ENCODE measurements at regions not wholly inside any gene's neighbourhood (a gene's known extent, or its start where the extent isn't known, plus 50 kb on each side); places are given as distances from the start of the nearest gene placed in this dataset.

GRCh38 chr12:89257340-89257739, 95.0 kb downstream of the DUSP6 start:
- 96% methylated on average over 4 to 5 of the region's 5 CpGs for WGBS, 2 experiments
- Histone ChIP-seq H3K27me3 (ENCODE audit: control insufficient read depth, insufficient read depth, low read length, poor library complexity, severe bottlenecking) (no peaks in the 10 kb centered on the region), H3K4me3 (ENCODE audit: insufficient read depth, low read depth, low read length) (no peak overlapping the region)

GRCh38 chr12:89256060-89256459, 96.2 kb downstream of the DUSP6 start:
- H3K27me3 ChIP-seq (ENCODE audit: control insufficient read depth, insufficient read depth, low read length, poor library complexity, severe bottlenecking) = no peaks in the 10 kb centered on the region
- H3K36me3 ChIP-seq (ENCODE audit: control insufficient read depth, insufficient read depth, low read length) = no peaks in the 10 kb centered on the region
- no peak overlapping the region for H3K27ac ChIP-seq (ENCODE audit: insufficient read depth, low read depth, low read length, poor library complexity, severe bottlenecking)
- no peaks in the 10 kb centered on the region for H3K4me1 ChIP-seq (ENCODE audit: control insufficient read depth, insufficient read depth, low read length)
- no peak overlapping the region for H3K4me3 ChIP-seq (ENCODE audit: insufficient read depth, low read depth, low read length)
- WGBS, 2 experiments = 90 to 96% methylated on average over 1 of the region's 1 CpG
- H3K9me3 ChIP-seq (ENCODE audit: control insufficient read depth, low read length) = no peaks in the 10 kb centered on the region

More at GRCh38 chr12:89257340-89257739, 95.0 kb downstream of the DUSP6 start:
- Histone ChIP-seq H3K9me3 (ENCODE audit: control insufficient read depth, low read length) (no peaks in the 10 kb centered on the region), H3K36me3 (ENCODE audit: control insufficient read depth, insufficient read depth, low read length) (no peaks in the 10 kb centered on the region), H3K4me1 (ENCODE audit: control insufficient read depth, insufficient read depth, low read length) (no peaks in the 10 kb centered on the region), H3K27ac (ENCODE audit: insufficient read depth, low read depth, low read length, poor library complexity, severe bottlenecking) (no peak overlapping the region)

GRCh38 chr12:89253488-89253887, 98.8 kb downstream of the DUSP6 start:
- H3K36me3 ChIP-seq (ENCODE audit: control insufficient read depth, insufficient read depth, low read length) = no peaks in the 10 kb centered on the region
- no peaks in the 10 kb centered on the region for H3K27me3 ChIP-seq (ENCODE audit: control insufficient read depth, insufficient read depth, low read length, poor library complexity, severe bottlenecking)
- H3K4me3 ChIP-seq (ENCODE audit: insufficient read depth, low read depth, low read length) = no peak overlapping the region
- WGBS, 2 experiments = 96 to 100% methylated on average over 1 of the region's 1 CpG
- no peaks in the 10 kb centered on the region for H3K9me3 ChIP-seq (ENCODE audit: control insufficient read depth, low read length)
- H3K4me1 ChIP-seq (ENCODE audit: control insufficient read depth, insufficient read depth, low read length) = no peaks in the 10 kb centered on the region
- H3K27ac ChIP-seq (ENCODE audit: insufficient read depth, low read depth, low read length, poor library complexity, severe bottlenecking) = no peak overlapping the region

GRCh38 chr12:89252284-89252683, 100.0 kb downstream of the DUSP6 start:
- no peaks in the 10 kb centered on the region for H3K27me3 ChIP-seq (ENCODE audit: control insufficient read depth, insufficient read depth, low read length, poor library complexity, severe bottlenecking)
- H3K27ac ChIP-seq (ENCODE audit: insufficient read depth, low read depth, low read length, poor library complexity, severe bottlenecking) = no peak overlapping the region
- no peaks in the 10 kb centered on the region for H3K36me3 ChIP-seq (ENCODE audit: control insufficient read depth, insufficient read depth, low read length)
- H3K9me3 ChIP-seq (ENCODE audit: control insufficient read depth, low read length) = no peaks in the 10 kb centered on the region
- 99 to 100% methylated on average over 4 of the region's 4 CpGs for WGBS, 2 experiments
- H3K4me3 ChIP-seq (ENCODE audit: insufficient read depth, low read depth, low read length) = no peak overlapping the region
- H3K4me1 ChIP-seq (ENCODE audit: control insufficient read depth, insufficient read depth, low read length) = peaks cover 6% of the 10 kb centered on the region

- Histone ChIP-seq H3K4me3 (ENCODE audit: insufficient read depth, low read depth, low read length) (no peak overlapping the region), H3K4me1 (ENCODE audit: control insufficient read depth, insufficient read depth, low read length) (peaks cover 6% of the 10 kb centered on the region), H3K27ac (ENCODE audit: insufficient read depth, low read depth, low read length, poor library complexity, severe bottlenecking) (no peak overlapping the region), H3K9me3 (ENCODE audit: control insufficient read depth, low read length) (no peaks in the 10 kb centered on the region), H3K36me3 (ENCODE audit: control insufficient read depth, insufficient read depth, low read length) (no peaks in the 10 kb centered on the region), H3K27me3 (ENCODE audit: control insufficient read depth, insufficient read depth, low read length, poor library complexity, severe bottlenecking) (no peaks in the 10 kb centered on the region)
- WGBS, 2 experiments = 93 to 95% methylated on average over 5 to 6 of the region's 6 CpGs
Observed at GRCh38 chr12:89251342-89252271, 100.7 kb downstream of the DUSP6 start.

GRCh38 chr12:89250636-89251035, 101.7 kb downstream of the DUSP6 start:
- Histone ChIP-seq H3K4me1 (ENCODE audit: control insufficient read depth, insufficient read depth, low read length) (peaks cover 6% of the 10 kb centered on the region), H3K27ac (ENCODE audit: insufficient read depth, low read depth, low read length, poor library complexity, severe bottlenecking) (no peak overlapping the region), H3K27me3 (ENCODE audit: control insufficient read depth, insufficient read depth, low read length, poor library complexity, severe bottlenecking) (no peaks in the 10 kb centered on the region), H3K4me3 (ENCODE audit: insufficient read depth, low read depth, low read length) (no peak overlapping the region), H3K36me3 (ENCODE audit: control insufficient read depth, insufficient read depth, low read length) (no peaks in the 10 kb centered on the region), H3K9me3 (ENCODE audit: control insufficient read depth, low read length) (no peaks in the 10 kb centered on the region)

GRCh38 chr12:89250213-89250612, 102.1 kb downstream of the DUSP6 start:
- Histone ChIP-seq H3K9me3 (ENCODE audit: control insufficient read depth, low read length) (no peaks in the 10 kb centered on the region), H3K27ac (ENCODE audit: insufficient read depth, low read depth, low read length, poor library complexity, severe bottlenecking) (no peak overlapping the region), H3K4me3 (ENCODE audit: insufficient read depth, low read depth, low read length) (no peak overlapping the region), H3K27me3 (ENCODE audit: control insufficient read depth, insufficient read depth, low read length, poor library complexity, severe bottlenecking) (no peaks in the 10 kb centered on the region), H3K4me1 (ENCODE audit: control insufficient read depth, insufficient read depth, low read length) (peaks cover 6% of the 10 kb centered on the region), H3K36me3 (ENCODE audit: control insufficient read depth, insufficient read depth, low read length) (no peaks in the 10 kb centered on the region)
- 86 to 100% methylated on average over 1 of the region's 2 CpGs for WGBS, 2 experiments

- 92 to 100% methylated on average over 1 of the region's 2 CpGs for WGBS, 2 experiments
- no peak overlapping the region for H3K27ac ChIP-seq (ENCODE audit: insufficient read depth, low read depth, low read length, poor library complexity, severe bottlenecking)
- no peaks in the 10 kb centered on the region for H3K9me3 ChIP-seq (ENCODE audit: control insufficient read depth, low read length)
- no peak overlapping the region for H3K4me3 ChIP-seq (ENCODE audit: insufficient read depth, low read depth, low read length)
- H3K4me1 ChIP-seq (ENCODE audit: control insufficient read depth, insufficient read depth, low read length) = peaks cover 6% of the 10 kb centered on the region
- H3K36me3 ChIP-seq (ENCODE audit: control insufficient read depth, insufficient read depth, low read length) = no peaks in the 10 kb centered on the region
- H3K27me3 ChIP-seq (ENCODE audit: control insufficient read depth, insufficient read depth, low read length, poor library complexity, severe bottlenecking) = no peaks in the 10 kb centered on the region
Observed at GRCh38 chr12:89247967-89248366, 104.3 kb downstream of the DUSP6 start.

- Histone ChIP-seq H3K27ac (ENCODE audit: insufficient read depth, low read depth, low read length, poor library complexity, severe bottlenecking) (no peak overlapping the region), H3K27me3 (ENCODE audit: control insufficient read depth, insufficient read depth, low read length, poor library complexity, severe bottlenecking) (no peaks in the 10 kb centered on the region), H3K9me3 (ENCODE audit: control insufficient read depth, low read length) (no peaks in the 10 kb centered on the region), H3K4me3 (ENCODE audit: insufficient read depth, low read depth, low read length) (no peak overlapping the region), H3K36me3 (ENCODE audit: control insufficient read depth, insufficient read depth, low read length) (no peaks in the 10 kb centered on the region), H3K4me1 (ENCODE audit: control insufficient read depth, insufficient read depth, low read length) (peaks cover 6% of the 10 kb centered on the region)
- WGBS, 2 experiments = 17 to 31% methylated on average over 2 of the region's 2 CpGs
Observed at GRCh38 chr12:89247541-89247942, 104.8 kb downstream of the DUSP6 start.

GRCh38 chr12:89245090-89245489, 107.2 kb downstream of the DUSP6 start:
- Histone ChIP-seq H3K4me3 (ENCODE audit: insufficient read depth, low read depth, low read length) (no peak overlapping the region), H3K27ac (ENCODE audit: insufficient read depth, low read depth, low read length, poor library complexity, severe bottlenecking) (no peak overlapping the region), H3K9me3 (ENCODE audit: control insufficient read depth, low read length) (no peaks in the 10 kb centered on the region), H3K36me3 (ENCODE audit: control insufficient read depth, insufficient read depth, low read length) (no peaks in the 10 kb centered on the region), H3K27me3 (ENCODE audit: control insufficient read depth, insufficient read depth, low read length, poor library complexity, severe bottlenecking) (no peaks in the 10 kb centered on the region), H3K4me1 (ENCODE audit: control insufficient read depth, insufficient read depth, low read length) (peaks cover 6% of the 10 kb centered on the region)
- 54 to 55% methylated on average over 5 of the region's 5 CpGs for WGBS, 2 experiments
